Globus pallidus (tissue), 1 donor: ENCODE measurements at regions not wholly inside any gene's neighbourhood (a gene's known extent, or its start where the extent isn't known, plus 50 kb on each side); places are given as distances from the start of the nearest gene placed in this dataset.

Experiments used
- DNase-seq: peaks from one replicate; pipeline ENCODE4 v3.0.0-alpha.2; 2015; ENCODE audit warnings: low spot score

- no peak for DNase-seq
These were observed 59.4 kb upstream of the LAPTM4A start for GRCh38 chr2:20110876-20111275.

- DNase-seq = no peak
These were observed 59.0 kb upstream of the LAPTM4A start for GRCh38 chr2:20110383-20110782.

GRCh38 chr2:20108655-20109396 lies 57.4 kb upstream of the LAPTM4A start:
- DNase-seq = no peak

GRCh38 chr2:20107776-20108175 lies 56.3 kb upstream of the LAPTM4A start:
- DNase-seq = no peak

GRCh38 chr2:20107352-20107751 lies 55.9 kb upstream of the LAPTM4A start:
- no peak for DNase-seq

- DNase-seq = no peak
These were observed 55.3 kb upstream of the LAPTM4A start for GRCh38 chr2:20106746-20107145.

- DNase-seq = no peak
These were observed 53.6 kb upstream of the LAPTM4A start for GRCh38 chr2:20104900-20105545.

- DNase-seq = no peak
These were observed 52.1 kb upstream of the LAPTM4A start for GRCh38 chr2:20103530-20103929.
